AG08396 (cell line): ENCODE measurements at regions not wholly inside any gene's neighbourhood (a gene's known extent, or its start where the extent isn't known, plus 50 kb on each side); places are given as distances from the start of the nearest gene placed in this dataset.

Experiments
- DNase-seq: peaks from one replicate; pipeline ENCODE4 v3.0.0; 2012; ENCODE audit warnings: low spot score, mixed read lengths

DNA sequence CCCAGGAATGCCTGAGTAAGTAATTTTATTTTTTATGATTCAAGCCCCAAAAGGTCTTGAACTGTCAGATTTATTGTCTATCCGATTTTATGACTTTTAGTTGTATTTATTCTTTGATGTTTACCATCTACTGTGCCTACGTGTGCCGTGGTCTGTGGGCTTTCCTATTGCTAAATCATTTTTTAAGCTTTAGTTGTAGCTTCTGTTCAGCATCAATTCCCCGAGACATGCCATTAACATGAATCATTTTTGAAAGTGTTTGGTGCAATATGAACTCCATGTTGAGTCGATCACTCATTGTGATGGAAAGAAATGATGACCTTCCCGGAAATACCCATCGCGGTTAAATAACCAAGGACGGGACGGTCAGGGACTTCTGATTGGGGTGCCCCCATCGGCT lies 268.7 kb upstream of the THRB start:
- no peak for DNase-seq

DNA sequence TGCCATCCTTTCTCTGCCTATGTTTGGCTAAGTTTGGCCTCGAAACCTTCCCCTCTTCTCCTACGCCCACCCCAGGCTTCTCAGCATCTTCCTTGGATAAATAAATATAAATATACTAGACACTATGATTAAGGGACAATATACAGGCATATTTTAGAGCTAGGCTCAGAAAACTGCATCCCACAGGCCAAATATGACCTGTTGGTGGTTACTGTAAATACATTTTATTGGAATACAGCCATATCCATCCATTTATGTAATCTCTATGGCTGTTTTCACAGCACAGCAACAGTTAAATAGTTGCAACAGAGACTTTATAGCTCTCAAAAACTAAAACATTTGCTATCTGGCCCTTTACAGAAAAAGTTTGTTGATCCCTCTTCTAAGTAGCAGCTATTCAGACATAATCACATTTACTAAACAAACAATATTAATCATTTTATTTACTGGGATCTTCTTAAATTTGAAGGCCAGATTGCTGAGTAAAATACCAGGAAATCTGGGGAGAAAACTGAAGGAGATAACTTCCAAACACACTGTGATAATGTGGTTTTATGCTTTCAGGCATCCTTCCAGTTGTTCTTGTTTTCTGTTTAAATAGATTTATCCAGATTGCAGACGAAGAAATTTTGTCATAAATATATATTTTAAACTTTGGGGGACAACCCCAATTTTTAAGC lies 269.7 kb upstream of the THRB start:
- DNase-seq: no peak

DNA sequence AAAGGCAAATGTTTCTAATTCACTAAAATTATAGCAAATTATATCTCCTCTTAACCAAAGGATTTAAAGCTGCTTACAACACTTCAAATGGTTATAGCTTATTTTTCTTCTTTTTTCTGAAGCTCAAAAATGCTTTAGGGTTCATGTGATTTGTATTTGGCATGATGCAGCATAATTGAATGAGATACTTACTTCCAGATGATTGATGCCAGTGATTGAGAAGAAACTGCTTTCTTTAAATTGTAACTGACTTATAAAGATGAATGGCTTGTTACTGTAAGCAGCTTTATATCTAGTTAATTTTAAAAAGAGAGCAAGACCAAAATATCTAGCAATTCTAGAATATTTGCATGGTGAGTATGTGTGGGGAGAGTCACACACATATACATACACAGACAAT lies 270.7 kb upstream of the THRB start:
- DNase-seq: no peak

DNA sequence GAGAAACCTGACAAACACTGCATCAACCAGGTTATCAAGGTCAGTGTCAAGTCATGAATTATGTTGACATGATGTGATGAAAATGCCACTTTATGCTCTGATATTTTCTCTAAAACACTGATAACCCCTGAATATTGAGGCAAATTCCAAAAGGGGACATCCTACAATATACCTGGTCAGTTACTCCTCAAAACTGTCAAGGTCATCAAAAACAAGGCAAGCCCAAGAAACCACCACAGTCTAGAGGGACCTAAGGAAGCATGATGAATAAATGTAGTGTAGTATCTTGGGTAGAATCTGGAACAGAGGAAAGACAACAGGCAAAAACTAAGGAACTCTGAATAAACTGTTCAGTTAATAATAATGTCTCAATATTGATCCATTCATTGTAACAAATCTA lies 275.3 kb upstream of the THRB start:
- DNase-seq: no peak

DNA sequence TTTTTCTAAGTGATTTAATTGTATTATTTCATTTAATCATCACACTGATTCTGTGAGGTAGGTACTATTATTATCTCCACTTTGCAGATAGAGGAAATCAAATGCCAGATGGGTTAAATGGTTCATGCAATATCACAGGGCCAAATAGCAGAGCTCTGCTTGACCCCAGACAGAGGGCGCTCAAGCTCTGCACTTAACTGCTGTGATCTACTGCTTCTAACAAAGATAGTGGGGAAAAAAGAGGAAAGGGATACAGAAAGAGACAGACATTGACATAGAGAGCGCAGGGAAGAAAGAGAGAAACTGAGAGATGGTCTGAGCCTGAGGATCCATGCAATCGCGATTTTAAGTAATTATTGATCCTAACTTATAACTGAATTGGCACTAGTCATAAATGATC lies 279.1 kb upstream of the THRB start:
- peak; percentile 9 for DNase-seq

DNA sequence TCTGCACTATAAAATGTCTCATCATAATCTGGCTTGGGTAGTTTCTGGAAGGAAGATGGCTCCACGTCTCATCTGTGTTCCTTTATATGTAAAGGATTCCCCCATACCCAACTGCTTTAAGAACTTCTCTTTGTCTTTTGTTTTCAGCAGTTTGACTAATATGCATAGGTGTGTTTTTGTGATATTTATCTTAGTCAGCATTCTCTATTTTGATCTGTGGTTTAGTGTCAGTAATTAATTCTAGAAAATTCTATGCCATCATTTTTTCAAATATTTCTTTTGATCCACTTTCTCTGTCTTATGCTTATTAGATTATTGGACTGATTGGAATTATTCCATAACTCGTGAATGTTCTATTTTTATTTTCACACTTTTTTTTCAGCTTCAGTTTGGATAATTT lies 286.3 kb upstream of the THRB start:
- no peak for DNase-seq

DNA sequence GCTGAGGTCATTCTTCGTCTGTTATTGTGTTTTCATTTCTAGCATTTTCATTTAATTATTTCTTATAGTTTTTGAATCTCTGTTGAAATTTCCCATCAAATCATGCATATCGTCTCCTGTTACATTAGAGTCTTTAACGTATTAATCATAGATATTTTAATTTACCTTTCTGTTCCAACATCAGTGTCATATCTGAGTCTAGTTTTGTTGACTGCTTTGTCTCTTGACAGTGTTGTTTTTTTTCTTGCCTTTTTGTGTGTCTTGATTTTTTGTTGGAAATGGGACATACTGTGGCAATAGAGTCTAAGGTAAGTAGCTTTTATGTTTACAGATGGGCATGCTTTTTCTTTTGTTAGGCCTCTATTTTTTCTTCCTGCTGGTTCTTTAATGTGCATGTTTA lies 286.8 kb upstream of the THRB start:
- DNase-seq: no peak

DNA sequence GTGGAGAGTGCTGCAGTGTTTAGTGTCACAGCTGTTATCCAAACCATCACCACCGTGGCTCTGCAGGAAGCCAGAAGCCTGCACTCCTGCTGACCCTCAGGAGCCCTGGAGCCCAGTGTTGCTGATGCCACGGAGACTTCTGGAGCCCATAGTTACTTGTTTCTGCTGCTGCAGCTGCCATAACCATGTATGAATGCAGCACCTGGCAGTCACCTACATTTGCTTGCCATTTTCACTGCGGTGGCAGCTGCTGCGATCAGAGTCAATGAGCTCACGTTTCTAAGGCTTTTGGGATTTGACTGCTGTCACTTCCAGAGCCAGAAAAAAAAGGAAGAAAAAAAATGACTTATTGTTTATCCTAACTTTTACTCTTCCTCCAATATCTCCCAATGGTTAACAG lies 299.2 kb upstream of the THRB start:
- no peak for DNase-seq

DNA sequence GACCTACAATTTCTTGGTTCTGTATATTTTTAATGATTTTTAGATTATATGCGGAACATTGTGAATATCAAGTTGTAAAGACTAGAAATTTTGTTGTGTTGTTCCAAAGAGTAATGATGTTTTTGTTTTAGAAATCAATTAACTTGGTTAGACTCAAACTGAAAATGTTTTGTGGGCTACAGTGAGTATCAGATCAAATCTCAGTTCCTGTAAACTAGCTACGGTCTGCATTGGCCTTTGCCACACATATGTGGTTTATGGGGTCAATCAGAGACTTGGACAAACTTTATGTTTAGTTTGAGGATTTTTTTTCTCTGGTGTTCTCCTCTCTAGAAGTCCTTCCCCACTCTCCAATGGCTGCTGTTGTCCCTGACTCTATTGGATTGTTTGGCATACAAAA lies 308.0 kb upstream of the THRB start:
- DNase-seq: no peak

DNA sequence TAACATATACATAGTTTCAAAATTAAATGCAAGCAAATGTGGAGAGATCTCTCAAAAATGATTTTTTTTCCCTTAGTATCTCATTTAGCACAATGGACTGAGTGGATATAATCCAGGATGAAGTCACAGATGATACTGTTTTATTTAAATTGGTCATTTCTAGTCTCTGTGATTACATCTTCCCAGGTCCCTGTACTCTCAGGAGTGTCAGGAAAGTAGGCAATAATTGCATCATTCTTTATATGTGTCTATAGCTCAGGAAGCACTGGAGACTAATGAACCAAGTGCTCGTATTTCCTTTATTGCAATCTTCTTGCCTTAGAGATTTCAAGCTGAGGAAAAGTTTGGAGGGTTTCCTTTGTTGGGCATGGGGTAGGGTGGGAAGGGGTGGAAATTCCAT lies 309.4 kb upstream of the THRB start:
- no peak for DNase-seq

DNA sequence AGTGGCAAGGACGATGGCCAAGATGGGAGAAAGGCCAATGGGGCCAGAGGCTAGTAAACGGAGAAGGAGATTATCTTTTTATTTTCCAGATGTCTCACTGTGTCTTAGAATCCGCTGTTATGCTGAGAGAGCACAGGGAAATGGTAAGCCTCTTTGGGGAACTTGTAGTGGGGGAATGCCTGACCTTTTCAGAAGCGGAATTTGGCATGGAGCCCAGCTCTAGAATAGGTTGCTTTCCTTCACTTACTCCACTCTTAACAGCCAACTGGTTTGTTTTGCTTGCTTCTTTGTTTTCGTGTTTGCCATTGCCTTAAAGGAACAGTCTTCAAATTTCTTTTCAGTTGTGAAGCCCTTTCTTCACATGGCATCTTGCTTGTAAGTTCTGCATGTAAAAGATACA lies 316.2 kb upstream of the THRB start:
- no peak for DNase-seq

DNA sequence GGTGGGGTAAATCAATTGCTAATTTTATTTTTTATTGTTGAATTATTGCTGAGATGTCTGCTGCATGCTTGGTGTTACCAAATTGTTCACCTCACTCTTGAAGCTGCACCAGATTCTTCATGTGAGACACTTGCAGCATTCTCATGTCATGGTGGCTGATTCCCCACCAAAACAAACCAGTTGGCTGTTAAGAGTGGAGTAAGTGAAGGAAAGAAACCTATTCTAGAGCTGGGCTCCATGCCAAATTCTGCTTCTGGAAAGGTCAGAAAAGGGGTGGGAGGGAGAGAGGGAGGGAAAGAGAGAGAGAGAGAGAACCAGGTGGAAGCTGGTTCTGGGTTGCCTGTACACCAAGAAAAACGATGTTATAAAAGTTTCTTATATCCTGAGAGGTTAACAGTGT lies 317.5 kb upstream of the THRB start:
- DNase-seq: no peak

DNA sequence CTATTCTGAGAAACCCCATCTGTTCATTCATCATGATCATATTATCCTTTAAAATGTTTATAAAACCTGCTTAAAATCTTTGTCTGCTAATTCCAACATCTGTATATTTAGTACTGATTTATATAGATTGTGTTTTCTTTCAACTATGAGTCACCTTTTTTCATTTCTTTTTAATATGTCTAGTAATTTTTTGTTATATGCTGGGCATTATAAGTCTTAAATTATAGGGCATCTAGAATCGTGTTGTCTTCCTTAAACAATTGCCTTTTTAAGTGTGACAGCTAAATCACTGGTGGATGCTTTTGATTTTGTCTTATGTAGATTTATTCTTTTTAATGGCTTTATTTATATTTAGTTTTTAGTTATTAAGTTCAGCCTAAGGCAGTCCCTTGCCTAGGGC lies 323.4 kb upstream of the THRB start:
- DNase-seq: no peak

DNA sequence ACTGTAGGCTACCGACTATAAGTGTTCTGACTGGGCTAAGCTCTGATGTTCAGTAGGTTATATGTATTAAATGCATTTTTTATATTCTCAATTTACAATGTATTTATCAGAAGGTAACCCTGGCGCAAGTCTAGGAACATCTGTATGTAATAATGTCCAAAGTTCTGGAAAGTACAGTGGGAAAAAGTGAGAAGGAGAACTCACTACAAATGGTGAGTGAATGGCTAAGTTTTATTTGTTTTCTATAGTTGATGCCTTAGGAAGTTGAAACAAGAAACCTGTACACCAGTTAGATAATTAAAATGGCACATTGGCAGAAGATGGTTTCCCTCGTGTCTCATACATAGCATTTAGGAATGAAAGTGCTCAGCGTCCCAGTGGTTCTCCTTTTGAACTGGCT lies 333.4 kb upstream of the THRB start:
- DNase-seq: no peak

DNA sequence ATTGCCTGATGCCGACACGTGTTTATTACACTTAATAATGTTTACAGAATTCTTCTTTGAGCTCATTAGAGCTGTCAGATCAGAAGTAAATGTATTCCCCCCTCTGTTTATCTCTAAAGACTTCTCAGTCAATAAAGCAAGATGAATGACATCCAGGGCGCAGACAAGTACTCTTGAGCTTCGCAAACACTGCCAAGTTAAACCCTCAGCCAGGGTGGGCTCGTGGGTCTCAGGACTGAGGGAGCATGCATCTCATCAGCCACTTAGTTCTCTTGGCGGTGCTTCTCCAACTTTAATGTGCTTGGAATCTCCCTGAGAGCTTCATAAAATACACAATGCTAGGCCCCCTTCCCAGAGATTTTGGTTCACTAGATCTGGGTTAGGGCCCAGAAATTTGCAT lies 333.9 kb upstream of the THRB start:
- no peak for DNase-seq

DNA sequence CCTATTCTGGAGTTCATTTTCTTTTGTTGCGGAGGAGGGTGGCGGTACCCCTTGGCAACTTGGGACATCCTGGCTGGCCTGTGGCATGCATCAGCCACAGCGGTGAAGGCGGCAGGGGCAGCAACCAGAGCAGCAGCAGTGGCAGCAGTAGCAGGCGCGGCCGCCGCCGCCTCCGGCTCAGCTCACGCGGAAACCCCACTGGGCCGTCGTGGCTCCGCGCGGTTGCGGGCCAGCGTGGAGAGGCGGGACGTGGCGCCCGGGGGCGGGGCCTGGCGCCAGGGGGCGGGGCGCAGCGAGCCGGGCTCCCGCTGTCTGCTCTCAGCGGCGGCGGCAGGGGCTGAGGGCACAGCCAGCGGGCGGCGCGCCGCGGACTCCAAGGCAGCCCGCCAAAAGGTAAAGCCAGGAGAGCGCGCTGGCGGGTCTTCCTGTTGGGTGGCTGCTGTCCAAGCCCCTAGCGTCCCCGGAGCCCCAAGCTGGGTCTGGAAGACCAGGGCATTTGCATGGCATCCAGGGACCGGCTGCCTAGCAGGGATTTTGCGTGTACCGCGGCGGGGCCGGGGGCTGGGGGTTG lies 334.4 kb upstream of the THRB start:
- DNase-seq: peak; percentile 52

DNA sequence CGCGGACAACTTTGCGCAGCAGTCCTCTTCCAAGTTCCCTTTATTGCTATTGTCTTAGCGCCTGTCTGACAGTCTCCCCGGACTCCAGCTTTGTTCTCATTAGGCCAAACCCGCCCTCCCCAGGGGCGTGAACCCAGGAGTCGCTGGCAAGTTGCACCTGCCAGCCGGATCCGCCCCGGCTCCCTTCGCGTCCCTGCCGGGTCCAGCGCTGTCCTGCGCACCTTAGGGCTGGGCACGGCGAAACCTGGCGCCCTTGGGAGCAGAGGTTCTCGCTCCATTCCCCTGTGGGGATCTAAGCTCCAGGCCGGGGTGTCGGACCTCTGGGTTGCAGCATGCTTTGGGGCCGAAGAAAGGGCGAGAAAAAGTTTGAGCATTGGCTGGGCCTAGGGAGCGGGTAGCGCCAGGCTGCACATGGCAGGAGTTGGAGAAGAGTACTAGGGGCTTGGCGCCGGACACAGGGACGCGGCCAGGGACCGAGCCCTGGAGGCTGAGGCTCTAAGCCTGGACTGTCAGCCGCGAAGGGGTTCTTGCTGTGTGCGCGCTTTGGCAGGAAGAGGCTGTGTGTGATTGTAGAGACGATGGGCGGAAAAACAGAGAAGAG lies 335.1 kb upstream of the THRB start:
- DNase-seq: peak; percentile 14

DNA sequence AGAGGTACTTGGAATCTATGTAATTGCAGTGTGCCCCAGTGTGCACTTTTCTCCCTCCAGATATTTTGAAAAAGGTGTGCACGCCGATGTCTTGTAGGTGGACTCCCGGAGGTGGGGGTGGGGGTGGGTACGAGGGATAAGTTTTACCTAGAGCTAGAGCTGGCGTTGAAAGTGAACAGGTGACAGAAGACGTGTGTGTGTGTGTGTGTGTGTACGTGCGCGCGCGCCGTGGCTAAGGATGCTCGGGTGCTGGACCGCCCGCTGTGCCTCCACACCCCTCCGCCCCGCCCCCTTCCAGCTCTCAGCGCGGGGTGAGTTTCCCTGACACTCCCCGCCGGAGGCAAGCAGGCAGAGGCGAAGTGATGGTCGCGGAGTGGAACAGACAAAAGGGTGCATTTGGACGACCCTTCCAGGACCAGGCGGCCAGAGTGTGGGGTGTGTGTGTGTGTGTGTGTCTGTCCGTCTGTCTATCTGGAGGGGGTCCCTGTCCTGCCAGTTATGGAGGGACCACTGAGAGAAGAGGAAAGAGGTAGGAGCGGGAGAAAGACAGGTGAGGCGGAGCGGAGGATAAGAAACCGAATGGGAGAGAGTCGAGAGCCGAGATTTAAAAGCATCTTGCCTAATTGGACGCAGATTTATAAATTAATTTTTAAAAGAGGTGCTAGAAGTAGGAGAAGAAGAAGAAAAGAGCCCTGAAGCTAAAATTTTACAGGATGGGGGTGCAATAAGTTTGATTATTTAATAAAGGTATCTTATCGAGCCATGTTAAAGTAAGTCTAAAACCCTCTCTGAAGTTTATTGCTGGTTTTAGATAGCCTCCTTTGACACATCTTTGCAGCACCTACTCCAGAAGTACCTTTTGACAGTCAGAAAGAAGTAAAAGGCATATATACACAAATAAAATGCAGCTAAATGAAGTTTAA lies 335.8 kb upstream of the THRB start:
- no peak for DNase-seq

DNA sequence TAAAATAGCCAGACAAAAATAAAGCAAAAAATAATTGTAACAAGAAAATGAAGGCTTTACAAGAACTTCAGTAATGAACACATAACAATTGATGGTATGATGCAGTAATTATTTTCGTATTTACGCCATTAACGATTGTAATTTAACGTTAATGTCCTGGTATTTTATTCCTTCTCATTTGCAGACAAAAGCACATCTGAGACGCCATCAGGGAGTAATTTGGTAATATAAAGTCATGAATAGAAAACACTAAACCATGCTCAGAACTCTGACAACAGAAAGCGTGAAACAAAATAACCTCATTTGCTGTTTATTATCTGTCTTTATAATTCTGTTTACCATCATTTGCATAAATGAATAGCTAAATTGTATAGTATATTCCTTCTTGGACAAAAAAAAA lies 336.6 kb upstream of the THRB start:
- DNase-seq: no peak

DNA sequence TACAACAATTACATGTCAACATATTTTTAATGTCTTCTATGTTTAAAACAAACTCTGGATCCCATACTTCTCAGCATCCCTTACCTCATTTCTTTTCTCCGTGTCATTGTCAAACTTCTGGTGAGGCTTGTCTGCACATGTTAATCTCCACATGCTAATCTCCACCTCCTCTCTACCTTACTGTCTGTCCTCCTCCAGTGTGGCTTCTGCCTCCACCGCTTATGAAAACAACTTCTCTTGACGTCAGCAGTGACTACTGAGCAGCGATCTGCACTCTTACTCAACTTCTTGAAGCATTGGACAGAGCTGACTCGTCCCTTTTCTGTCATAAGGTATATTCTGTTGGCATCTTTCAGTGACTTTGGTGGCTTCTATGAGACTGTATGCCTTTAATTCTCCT lies 338.2 kb upstream of the THRB start:
- no peak for DNase-seq

DNA sequence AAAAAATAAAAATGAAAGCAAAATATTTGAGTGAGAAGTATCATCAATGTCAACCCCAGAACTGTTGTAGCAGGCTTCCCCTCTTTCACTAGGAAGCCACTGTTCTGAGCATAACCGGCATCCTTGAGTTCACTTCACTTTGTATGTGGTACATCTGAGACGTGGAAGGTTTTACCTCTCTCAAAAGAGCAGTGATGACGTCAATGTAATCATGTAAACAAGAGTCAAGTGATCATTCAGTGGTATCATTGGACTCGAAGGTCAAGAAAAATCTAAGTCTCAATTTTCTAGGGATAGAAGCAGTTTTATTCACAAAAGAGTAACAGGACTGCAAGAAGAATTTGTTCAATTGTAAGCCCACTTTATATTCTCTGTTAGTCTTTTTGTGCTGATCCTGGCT lies 339.8 kb upstream of the THRB start:
- DNase-seq: no peak

DNA sequence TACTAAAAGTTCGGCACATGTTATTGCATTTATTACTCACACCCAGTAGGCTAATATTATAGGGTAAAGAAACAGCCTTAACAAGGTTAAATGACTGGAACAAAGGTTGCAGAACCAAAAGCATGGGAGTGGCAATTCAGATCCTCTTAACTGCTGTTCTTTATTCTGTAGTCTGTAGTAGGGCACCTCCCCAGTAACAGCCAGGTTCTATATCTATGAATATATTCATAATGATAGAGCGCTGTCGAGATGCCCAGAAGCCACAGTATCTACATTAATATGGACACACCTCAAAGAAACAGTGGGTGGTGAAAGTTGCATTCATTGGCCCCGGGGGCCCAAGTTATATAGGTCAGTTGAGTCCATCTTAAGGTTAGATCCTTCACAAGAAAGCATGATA lies 340.9 kb upstream of the THRB start:
- no peak for DNase-seq

DNA sequence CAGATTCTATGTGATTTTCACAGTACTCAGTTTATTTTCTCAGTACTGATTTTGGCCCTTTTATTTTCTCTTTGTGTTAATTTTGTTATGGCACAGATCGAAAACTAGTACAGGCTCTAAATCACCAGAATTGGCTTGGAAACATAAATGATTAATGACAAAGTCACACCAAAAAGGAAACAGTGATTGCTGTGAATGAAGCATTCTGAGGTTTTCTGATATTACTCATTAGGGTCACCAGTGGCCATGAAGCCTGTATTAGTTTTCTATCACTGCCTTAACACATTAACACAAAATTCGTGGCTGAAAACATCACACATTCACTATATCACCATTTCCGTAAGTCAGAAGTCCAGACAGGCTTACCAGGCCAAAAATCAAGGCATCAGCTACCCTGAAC lies 343.0 kb upstream of the THRB start:
- no peak for DNase-seq
